ENCODE measurements at regions not wholly inside any gene's neighbourhood (a gene's known extent, or its start where the extent isn't known, plus 50 kb on each side); places are given as distances from the start of the nearest gene placed in this dataset.

DNA sequence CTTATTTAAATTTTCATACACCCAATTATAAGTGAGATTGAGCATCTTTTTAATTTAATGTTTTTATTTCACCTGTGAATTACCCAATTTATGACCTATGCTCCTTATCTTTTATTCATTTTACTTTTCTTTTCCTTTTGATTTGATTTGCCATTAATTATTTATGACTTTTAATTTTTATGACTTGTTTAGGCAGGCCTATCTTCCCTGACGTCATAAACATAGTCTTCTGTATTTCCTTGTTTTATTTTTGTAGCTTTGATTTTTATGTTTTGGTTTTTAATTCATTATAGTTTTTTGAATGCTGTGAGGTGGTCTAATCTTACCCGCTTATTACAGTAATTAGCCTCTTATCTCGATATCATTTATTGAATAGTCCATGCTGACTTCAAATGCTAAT is 467.1 kb upstream of the FAR2 start:
- TF ChIP-seq HOXA7 (CRISPR knock-in tag; IDR thresholded peaks at IDR 0.05; ENCODE audit: borderline replicate concordance), result no peak
- no peak for TF ChIP-seq ZBTB7A (tag by site-specific recombination; IDR thresholded peaks at IDR 0.05; ENCODE audit: low read depth)
- TF ChIP-seq, protein P1, sequence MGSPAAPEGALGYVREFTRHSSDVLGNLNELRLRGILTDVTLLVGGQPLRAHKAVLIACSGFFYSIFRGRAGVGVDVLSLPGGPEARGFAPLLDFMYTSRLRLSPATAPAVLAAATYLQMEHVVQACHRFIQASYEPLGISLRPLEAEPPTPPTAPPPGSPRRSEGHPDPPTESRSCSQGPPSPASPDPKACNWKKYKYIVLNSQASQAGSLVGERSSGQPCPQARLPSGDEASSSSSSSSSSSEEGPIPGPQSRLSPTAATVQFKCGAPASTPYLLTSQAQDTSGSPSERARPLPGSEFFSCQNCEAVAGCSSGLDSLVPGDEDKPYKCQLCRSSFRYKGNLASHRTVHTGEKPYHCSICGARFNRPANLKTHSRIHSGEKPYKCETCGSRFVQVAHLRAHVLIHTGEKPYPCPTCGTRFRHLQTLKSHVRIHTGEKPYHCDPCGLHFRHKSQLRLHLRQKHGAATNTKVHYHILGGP (tag by site-specific recombination; IDR thresholded peaks at IDR 0.05), result no peak
- no peak for TF ChIP-seq KLF9 (tag by site-specific recombination; IDR thresholded peaks at IDR 0.05; ENCODE audit: low read depth)
- TF ChIP-seq REST (tag by site-specific recombination; IDR thresholded peaks at IDR 0.05), result no peak
- TF ChIP-seq ZSCAN18 (tag by site-specific recombination; IDR thresholded peaks at IDR 0.05), result no peak
- no peak for TF ChIP-seq GLIS1 (tag by site-specific recombination; IDR thresholded peaks at IDR 0.05)

Measured in HEK293 (cell line).